ENCODE measurements at regions not wholly inside any gene's neighbourhood (a gene's known extent, or its start where the extent isn't known, plus 50 kb on each side); places are given as distances from the start of the nearest gene placed in this dataset.
"Not testable (repeated sequence)": the region's sequence is repeated elsewhere in the genome, so short reads cannot be mapped to it uniquely, and the experiment has no call there.

- DNase-seq; H3F3A ChIP-seq (replicated peaks; ENCODE audit: insufficient read depth); H3K9me2 ChIP-seq; H3K4me2 ChIP-seq; H3K79me2 ChIP-seq (ENCODE audit: insufficient read depth); H3K27me3 ChIP-seq (ENCODE audit: insufficient read depth); H4K20me1 ChIP-seq (ENCODE audit: insufficient read depth); H2AFZ ChIP-seq (ENCODE audit: low read depth); H3K4me1 ChIP-seq (ENCODE audit: control insufficient read depth in 1 of 2, insufficient read depth in 2 of 2, low read depth in 1 of 2, low read length in 1 of 2); POLR2A ChIA-PET; H3K9me3 ChIP-seq; H3K4me3 ChIP-seq (ENCODE audit: low read depth in 2 of 2, low read length in 1 of 2); H3K36me3 ChIP-seq (replicated peaks in 1 of 2; ENCODE audit: control insufficient read depth in 1 of 2, insufficient read depth in 2 of 2, low read length in 1 of 2); H3K9ac ChIP-seq; H3K27ac ChIP-seq (ENCODE audit: low read depth in 2 of 2, low read length in 1 of 2): not testable (repeated sequence)
- CTCF ChIA-PET, result interaction anchor here (1.2 to 1.5 kb wide), 3 partner anchors 10 to 73 kb away, joined by 4 to 6 read pairs (median 4); no protein-coding TSS in a partner anchor
- WGBS (ENCODE audit: low lambda C conversion rate), result 87% methylated on average over 15 of the region's 15 CpGs
Measured at GRCh38 chr19:14289810-14290209, 83.8 kb upstream of the ADGRL1 start.

GRCh38 chr19:14287837-14288236 lies 81.9 kb upstream of the ADGRL1 start:
- H4K20me1 ChIP-seq (ENCODE audit: insufficient read depth); H3K36me3 ChIP-seq (replicated peaks in 1 of 2; ENCODE audit: control insufficient read depth in 1 of 2, insufficient read depth in 2 of 2, low read length in 1 of 2); H3K4me2 ChIP-seq; H3K79me2 ChIP-seq (ENCODE audit: insufficient read depth); H3K9me2 ChIP-seq; POLR2A ChIA-PET; H3F3A ChIP-seq (replicated peaks; ENCODE audit: insufficient read depth); H3K4me1 ChIP-seq (ENCODE audit: control insufficient read depth in 1 of 2, insufficient read depth in 2 of 2, low read depth in 1 of 2, low read length in 1 of 2); H3K27me3 ChIP-seq (ENCODE audit: insufficient read depth); H3K27ac ChIP-seq (ENCODE audit: low read depth in 2 of 2, low read length in 1 of 2); DNase-seq; H2AFZ ChIP-seq (ENCODE audit: low read depth); H3K9me3 ChIP-seq; H3K9ac ChIP-seq; CTCF ChIA-PET; H3K4me3 ChIP-seq (ENCODE audit: low read depth in 2 of 2, low read length in 1 of 2): not testable (repeated sequence)
- 98% methylated on average over 3 of the region's 4 CpGs for WGBS (ENCODE audit: low lambda C conversion rate)

DNA sequence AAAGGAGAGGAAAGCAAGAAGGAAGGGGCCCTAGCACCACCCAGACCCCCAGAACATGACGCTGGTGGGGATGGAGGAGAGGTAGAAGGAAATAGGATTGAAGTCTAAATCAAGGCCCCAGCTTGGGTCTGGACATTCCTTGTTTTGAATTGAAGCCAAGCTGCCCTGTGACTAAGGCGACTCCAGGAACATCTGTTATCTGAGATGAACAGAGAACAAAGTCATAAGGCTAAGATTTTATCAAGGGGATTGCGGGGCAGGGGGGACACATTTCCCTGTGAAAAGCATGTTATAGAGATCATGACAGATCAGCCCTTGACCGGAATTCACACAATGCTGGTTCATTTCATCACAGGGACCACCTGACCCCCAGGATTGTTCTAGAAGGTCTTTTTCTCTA lies 80.6 kb upstream of the ADGRL1 start:
- H3K36me3 ChIP-seq (replicated peaks in 1 of 2; ENCODE audit: control insufficient read depth in 1 of 2, insufficient read depth in 2 of 2, low read length in 1 of 2); H3K27me3 ChIP-seq (ENCODE audit: insufficient read depth); H3K4me3 ChIP-seq (ENCODE audit: low read depth in 2 of 2, low read length in 1 of 2); H3K4me2 ChIP-seq; DNase-seq; H3K4me1 ChIP-seq (ENCODE audit: control insufficient read depth in 1 of 2, insufficient read depth in 2 of 2, low read depth in 1 of 2, low read length in 1 of 2); H3K9me3 ChIP-seq; H3K27ac ChIP-seq (ENCODE audit: low read depth in 2 of 2, low read length in 1 of 2); H3F3A ChIP-seq (replicated peaks; ENCODE audit: insufficient read depth); H3K79me2 ChIP-seq (ENCODE audit: insufficient read depth); H2AFZ ChIP-seq (ENCODE audit: low read depth); POLR2A ChIA-PET; H3K9ac ChIP-seq; H4K20me1 ChIP-seq (ENCODE audit: insufficient read depth); H3K9me2 ChIP-seq: not testable (repeated sequence)
- CTCF ChIA-PET, result interaction anchor here (1.5 kb wide), 1 partner anchor 69 kb away, joined by 4 read pairs; no protein-coding TSS in a partner anchor
- 28% methylated on average over 4 of the region's 4 CpGs for WGBS (ENCODE audit: low lambda C conversion rate)
- TF ChIP-seq NFIC (IDR thresholded peaks at IDR 0.05; ENCODE audit: borderline replicate concordance), result 0 out of 2 replicates have a peak, but pooled peaks have one; percentile 10
- peak; percentile 25; the same call in 1 of the 2 replicates for TF ChIP-seq TCF12 (IDR thresholded peaks at IDR 0.05)

GRCh38 chr19:14285726-14286125 lies 79.8 kb upstream of the ADGRL1 start:
- H3K4me3 ChIP-seq (ENCODE audit: low read depth in 2 of 2, low read length in 1 of 2); H2AFZ ChIP-seq (ENCODE audit: low read depth); H3K27me3 ChIP-seq (ENCODE audit: insufficient read depth); H4K20me1 ChIP-seq (ENCODE audit: insufficient read depth); H3K9ac ChIP-seq; H3K36me3 ChIP-seq (replicated peaks in 1 of 2; ENCODE audit: control insufficient read depth in 1 of 2, insufficient read depth in 2 of 2, low read length in 1 of 2); H3K27ac ChIP-seq (ENCODE audit: low read depth in 2 of 2, low read length in 1 of 2); H3K9me2 ChIP-seq; H3K4me2 ChIP-seq; H3F3A ChIP-seq (replicated peaks; ENCODE audit: insufficient read depth); DNase-seq; H3K9me3 ChIP-seq; POLR2A ChIA-PET; H3K79me2 ChIP-seq (ENCODE audit: insufficient read depth); H3K4me1 ChIP-seq (ENCODE audit: control insufficient read depth in 1 of 2, insufficient read depth in 2 of 2, low read depth in 1 of 2, low read length in 1 of 2): not testable (repeated sequence)
- CTCF ChIA-PET, result interaction anchor here (1.5 kb wide), 1 partner anchor 69 kb away, joined by 4 read pairs; no protein-coding TSS in a partner anchor
- 90% methylated on average over 9 of the region's 9 CpGs for WGBS (ENCODE audit: low lambda C conversion rate)

All from SK-N-SH (cell line).